ENCODE measurements at regions not wholly inside any gene's neighbourhood (a gene's known extent, or its start where the extent isn't known, plus 50 kb on each side); places are given as distances from the start of the nearest gene placed in this dataset.

- Histone ChIP-seq H3K4me1 (ENCODE audit: control insufficient read depth in 2 of 2, insufficient read depth in 2 of 2, low read length in 2 of 2) (no peaks in the 10 kb centered on the region), H3K9ac (ENCODE audit: low read depth in 1 of 2, low read length in 2 of 2) (no peak overlapping the region), H3K27ac (ENCODE audit: low read depth in 2 of 2, low read length in 2 of 2) (no peak overlapping the region), H3K4me3 (ENCODE audit: low read length in 2 of 2) (no peak overlapping the region), H3K27me3 (ENCODE audit: control insufficient read depth in 2 of 2, insufficient read depth in 2 of 2, low read length in 2 of 2) (no peaks in the 10 kb centered on the region), H3K36me3 (ENCODE audit: control insufficient read depth in 2 of 2, insufficient read depth in 2 of 2, low read length in 2 of 2) (no peaks in the 10 kb centered on the region), H3K9me3 (ENCODE audit: control insufficient read depth in 2 of 2, low read length in 2 of 2) (no peaks in the 10 kb centered on the region)
Measured at GRCh38 chr5:167820101-167820990, 471.1 kb upstream of the WWC1 start.

GRCh38 chr5:167821151-167821550, 470.3 kb upstream of the WWC1 start:
- Histone ChIP-seq H3K36me3 (ENCODE audit: control insufficient read depth in 2 of 2, insufficient read depth in 2 of 2, low read length in 2 of 2) (no peaks in the 10 kb centered on the region), H3K4me1 (ENCODE audit: control insufficient read depth in 2 of 2, insufficient read depth in 2 of 2, low read length in 2 of 2) (no peaks in the 10 kb centered on the region), H3K27ac (ENCODE audit: low read depth in 2 of 2, low read length in 2 of 2) (no peak overlapping the region), H3K4me3 (ENCODE audit: low read length in 2 of 2) (no peak overlapping the region), H3K9ac (ENCODE audit: low read depth in 1 of 2, low read length in 2 of 2) (no peak overlapping the region), H3K9me3 (ENCODE audit: control insufficient read depth in 2 of 2, low read length in 2 of 2) (no peaks in the 10 kb centered on the region), H3K27me3 (ENCODE audit: control insufficient read depth in 2 of 2, insufficient read depth in 2 of 2, low read length in 2 of 2) (no peaks in the 10 kb centered on the region)

- Histone ChIP-seq H3K4me3 (ENCODE audit: low read length in 2 of 2) (no peak overlapping the region), H3K9me3 (ENCODE audit: control insufficient read depth in 2 of 2, low read length in 2 of 2) (no peaks in the 10 kb centered on the region), H3K27ac (ENCODE audit: low read depth in 2 of 2, low read length in 2 of 2) (no peak overlapping the region), H3K36me3 (ENCODE audit: control insufficient read depth in 2 of 2, insufficient read depth in 2 of 2, low read length in 2 of 2) (no peaks in the 10 kb centered on the region), H3K27me3 (ENCODE audit: control insufficient read depth in 2 of 2, insufficient read depth in 2 of 2, low read length in 2 of 2) (no peaks in the 10 kb centered on the region), H3K9ac (ENCODE audit: low read depth in 1 of 2, low read length in 2 of 2) (no peak overlapping the region), H3K4me1 (ENCODE audit: control insufficient read depth in 2 of 2, insufficient read depth in 2 of 2, low read length in 2 of 2) (no peaks in the 10 kb centered on the region)
Measured at GRCh38 chr5:167821669-167822068, 469.8 kb upstream of the WWC1 start.

- no peak overlapping the region for H3K27ac ChIP-seq (ENCODE audit: low read depth in 2 of 2, low read length in 2 of 2)
Measured at GRCh38 chr5:167822241-167822640, 469.2 kb upstream of the WWC1 start.

GRCh38 chr5:167823405-167823804, 468.0 kb upstream of the WWC1 start:
- Histone ChIP-seq H3K27ac (ENCODE audit: low read depth in 2 of 2, low read length in 2 of 2) (no peak overlapping the region), H3K9me3 (ENCODE audit: control insufficient read depth in 2 of 2, low read length in 2 of 2) (no peaks in the 10 kb centered on the region)

More at GRCh38 chr5:167822241-167822640, 469.2 kb upstream of the WWC1 start:
- Histone ChIP-seq H3K9ac (ENCODE audit: low read depth in 1 of 2, low read length in 2 of 2) (no peak overlapping the region), H3K36me3 (ENCODE audit: control insufficient read depth in 2 of 2, insufficient read depth in 2 of 2, low read length in 2 of 2) (no peaks in the 10 kb centered on the region), H3K27me3 (ENCODE audit: control insufficient read depth in 2 of 2, insufficient read depth in 2 of 2, low read length in 2 of 2) (no peaks in the 10 kb centered on the region), H3K4me1 (ENCODE audit: control insufficient read depth in 2 of 2, insufficient read depth in 2 of 2, low read length in 2 of 2) (no peaks in the 10 kb centered on the region), H3K9me3 (ENCODE audit: control insufficient read depth in 2 of 2, low read length in 2 of 2) (no peaks in the 10 kb centered on the region), H3K4me3 (ENCODE audit: low read length in 2 of 2) (no peak overlapping the region)

GRCh38 chr5:167827766-167828165, 463.7 kb upstream of the WWC1 start:
- Histone ChIP-seq H3K9ac (ENCODE audit: low read depth in 1 of 2, low read length in 2 of 2) (no peak overlapping the region), H3K27me3 (ENCODE audit: control insufficient read depth in 2 of 2, insufficient read depth in 2 of 2, low read length in 2 of 2) (no peaks in the 10 kb centered on the region), H3K36me3 (ENCODE audit: control insufficient read depth in 2 of 2, insufficient read depth in 2 of 2, low read length in 2 of 2) (no peaks in the 10 kb centered on the region), H3K9me3 (ENCODE audit: control insufficient read depth in 2 of 2, low read length in 2 of 2) (no peaks in the 10 kb centered on the region), H3K4me3 (ENCODE audit: low read length in 2 of 2) (no peak overlapping the region), H3K27ac (ENCODE audit: low read depth in 2 of 2, low read length in 2 of 2) (no peak overlapping the region), H3K4me1 (ENCODE audit: control insufficient read depth in 2 of 2, insufficient read depth in 2 of 2, low read length in 2 of 2) (no peaks in the 10 kb centered on the region)

More at GRCh38 chr5:167823405-167823804, 468.0 kb upstream of the WWC1 start:
- Histone ChIP-seq H3K9ac (ENCODE audit: low read depth in 1 of 2, low read length in 2 of 2) (no peak overlapping the region), H3K36me3 (ENCODE audit: control insufficient read depth in 2 of 2, insufficient read depth in 2 of 2, low read length in 2 of 2) (no peaks in the 10 kb centered on the region), H3K27me3 (ENCODE audit: control insufficient read depth in 2 of 2, insufficient read depth in 2 of 2, low read length in 2 of 2) (no peaks in the 10 kb centered on the region), H3K4me3 (ENCODE audit: low read length in 2 of 2) (no peak overlapping the region), H3K4me1 (ENCODE audit: control insufficient read depth in 2 of 2, insufficient read depth in 2 of 2, low read length in 2 of 2) (no peaks in the 10 kb centered on the region)

- Histone ChIP-seq H3K4me1 (ENCODE audit: control insufficient read depth in 2 of 2, insufficient read depth in 2 of 2, low read length in 2 of 2) (no peaks in the 10 kb centered on the region), H3K4me3 (ENCODE audit: low read length in 2 of 2) (no peak overlapping the region), H3K27ac (ENCODE audit: low read depth in 2 of 2, low read length in 2 of 2) (no peak overlapping the region), H3K9me3 (ENCODE audit: control insufficient read depth in 2 of 2, low read length in 2 of 2) (no peaks in the 10 kb centered on the region), H3K9ac (ENCODE audit: low read depth in 1 of 2, low read length in 2 of 2) (no peak overlapping the region), H3K27me3 (ENCODE audit: control insufficient read depth in 2 of 2, insufficient read depth in 2 of 2, low read length in 2 of 2) (no peaks in the 10 kb centered on the region), H3K36me3 (ENCODE audit: control insufficient read depth in 2 of 2, insufficient read depth in 2 of 2, low read length in 2 of 2) (no peaks in the 10 kb centered on the region)
Measured at GRCh38 chr5:167831754-167832504, 459.5 kb upstream of the WWC1 start.

- Histone ChIP-seq H3K4me3 (ENCODE audit: low read length in 2 of 2) (no peak overlapping the region), H3K4me1 (ENCODE audit: control insufficient read depth in 2 of 2, insufficient read depth in 2 of 2, low read length in 2 of 2) (no peaks in the 10 kb centered on the region), H3K27ac (ENCODE audit: low read depth in 2 of 2, low read length in 2 of 2) (no peak overlapping the region), H3K9me3 (ENCODE audit: control insufficient read depth in 2 of 2, low read length in 2 of 2) (no peaks in the 10 kb centered on the region), H3K9ac (ENCODE audit: low read depth in 1 of 2, low read length in 2 of 2) (no peak overlapping the region), H3K36me3 (ENCODE audit: control insufficient read depth in 2 of 2, insufficient read depth in 2 of 2, low read length in 2 of 2) (no peaks in the 10 kb centered on the region), H3K27me3 (ENCODE audit: control insufficient read depth in 2 of 2, insufficient read depth in 2 of 2, low read length in 2 of 2) (no peaks in the 10 kb centered on the region)
Measured at GRCh38 chr5:167832609-167833008, 458.8 kb upstream of the WWC1 start.

- no peak overlapping the region for H3K27ac ChIP-seq (ENCODE audit: low read depth in 2 of 2, low read length in 2 of 2)
- no peaks in the 10 kb centered on the region for H3K36me3 ChIP-seq (ENCODE audit: control insufficient read depth in 2 of 2, insufficient read depth in 2 of 2, low read length in 2 of 2)
- no peak overlapping the region for H3K9ac ChIP-seq (ENCODE audit: low read depth in 1 of 2, low read length in 2 of 2)
- H3K9me3 ChIP-seq (ENCODE audit: control insufficient read depth in 2 of 2, low read length in 2 of 2) = no peaks in the 10 kb centered on the region
- H3K4me1 ChIP-seq (ENCODE audit: control insufficient read depth in 2 of 2, insufficient read depth in 2 of 2, low read length in 2 of 2) = no peaks in the 10 kb centered on the region
- H3K4me3 ChIP-seq (ENCODE audit: low read length in 2 of 2) = no peak overlapping the region
- no peaks in the 10 kb centered on the region for H3K27me3 ChIP-seq (ENCODE audit: control insufficient read depth in 2 of 2, insufficient read depth in 2 of 2, low read length in 2 of 2)
Measured at GRCh38 chr5:167833456-167833855, 458.0 kb upstream of the WWC1 start.

- H3K9me3 ChIP-seq (ENCODE audit: control insufficient read depth in 2 of 2, low read length in 2 of 2) = no peaks in the 10 kb centered on the region
- no peak overlapping the region for H3K4me3 ChIP-seq (ENCODE audit: low read length in 2 of 2)
- H3K4me1 ChIP-seq (ENCODE audit: control insufficient read depth in 2 of 2, insufficient read depth in 2 of 2, low read length in 2 of 2) = no peaks in the 10 kb centered on the region
- H3K36me3 ChIP-seq (ENCODE audit: control insufficient read depth in 2 of 2, insufficient read depth in 2 of 2, low read length in 2 of 2) = no peaks in the 10 kb centered on the region
- no peaks in the 10 kb centered on the region for H3K27me3 ChIP-seq (ENCODE audit: control insufficient read depth in 2 of 2, insufficient read depth in 2 of 2, low read length in 2 of 2)
- no peak overlapping the region for H3K9ac ChIP-seq (ENCODE audit: low read depth in 1 of 2, low read length in 2 of 2)
- no peak overlapping the region for H3K27ac ChIP-seq (ENCODE audit: low read depth in 2 of 2, low read length in 2 of 2)
Measured at GRCh38 chr5:167835146-167835545, 456.3 kb upstream of the WWC1 start.

Measured in mucosa of rectum (tissue), 2 donors.